Liver (tissue), 8 donors: ENCODE measurements at regions not wholly inside any gene's neighbourhood (a gene's known extent, or its start where the extent isn't known, plus 50 kb on each side); places are given as distances from the start of the nearest gene placed in this dataset.
"Not testable (repeated sequence)": the region's sequence is repeated elsewhere in the genome, so short reads cannot be mapped to it uniquely, and the experiment has no call there.

Source experiments
- DNase-seq: peaks from one replicate; pipeline ENCODE4 v3.0.0-alpha.2; 2017; ENCODE audit warnings: low spot score
- H3K27ac ChIP-seq, 2 donors: one replicate each; pipeline ENCODE4 v1.7.0; 2013; ENCODE audit warnings: inconsistent platforms in 2 of 2, low read length in 2 of 2, control low read depth in 1 of 2, low read depth in 1 of 2, mild to moderate bottlenecking in 1 of 2
- H3K27me3 ChIP-seq, 4 donors: one replicate each; pipeline versions ENCODE4 v1.6.1 to v1.7.0; 2013; ENCODE audit warnings: low read length in 3 of 4, inconsistent platforms in 1 of 4, mild to moderate bottlenecking in 1 of 4, moderate library complexity in 1 of 4; ENCODE audit not compliant: control insufficient read depth in 4 of 4, insufficient read depth in 4 of 4
- H3K36me3 ChIP-seq, 4 donors: one replicate each; pipeline versions ENCODE4 v1.6.1 to v1.7.0; 2013; ENCODE audit warnings: low read length in 3 of 4, mild to moderate bottlenecking in 3 of 4, low read depth in 1 of 4, moderate library complexity in 1 of 4; ENCODE audit not compliant: control insufficient read depth in 4 of 4, insufficient read depth in 3 of 4
- H3K4me1 ChIP-seq, 4 donors: one replicate each; pipeline versions ENCODE4 v1.6.1 to v1.7.0; 2013; ENCODE audit warnings: low read length in 3 of 4, mild to moderate bottlenecking in 3 of 4, moderate library complexity in 1 of 4; ENCODE audit not compliant: control insufficient read depth in 4 of 4, insufficient read depth in 4 of 4
- H3K4me3 ChIP-seq, 3 donors: one replicate each; pipeline versions ENCODE4 v1.6.1 to v1.7.0; 2013; ENCODE audit warnings: low read length in 3 of 3, control low read depth in 1 of 3, low read depth in 1 of 3, mild to moderate bottlenecking in 1 of 3
- H3K9ac ChIP-seq, 2 donors: one replicate each; pipeline ENCODE4 v1.7.0; 2013; ENCODE audit warnings: low read length in 2 of 2, mild to moderate bottlenecking in 2 of 2, moderate library complexity in 2 of 2, control low read depth in 1 of 2, low read depth in 1 of 2
- H3K9me3 ChIP-seq, 4 donors: one replicate each; pipeline versions ENCODE4 v1.6.1 to v1.7.0; 2013; ENCODE audit warnings: low read length in 3 of 4; ENCODE audit not compliant: control insufficient read depth in 4 of 4
- EGR1 ChIP-seq, 2 donors: IDR thresholded peaks; 2 replicates each; pipeline ENCODE4 v1.6.1; 2016 to 2018; ENCODE audit warnings: antibody characterized with exemption in 2 of 2, low read depth in 2 of 2
- FOXA1 ChIP-seq: IDR thresholded peaks from 2 replicates; pipeline ENCODE4 v1.6.1; 2016; ENCODE audit warnings: antibody characterized with exemption
- FOXA2 ChIP-seq: IDR thresholded peaks from 2 replicates; pipeline ENCODE4 v1.6.1; 2016; ENCODE audit warnings: antibody characterized with exemption
- GABPA ChIP-seq, 2 donors: IDR thresholded peaks in 1 of 2; conservative IDR thresholded peaks in 1 of 2; 2 replicates each; pipeline ENCODE4 v1.6.1; 2016; ENCODE audit warnings: antibody characterized with exemption in 2 of 2, mild to moderate bottlenecking in 1 of 2, moderate library complexity in 1 of 2
- HNF4A ChIP-seq, 2 donors: conservative IDR thresholded peaks; 2 replicates each; pipeline ENCODE4 v1.6.1; 2016; ENCODE audit warnings: antibody characterized with exemption in 2 of 2, mild to moderate bottlenecking in 2 of 2
- HNF4G ChIP-seq: IDR thresholded peaks from 2 replicates; pipeline ENCODE4 v1.6.1; 2016; ENCODE audit warnings: antibody characterized with exemption
- JUND ChIP-seq, 2 donors: IDR thresholded peaks; 2 replicates each; pipeline ENCODE4 v1.6.1; 2016; ENCODE audit warnings: antibody characterized with exemption in 2 of 2
- NR2F2 ChIP-seq: IDR thresholded peaks from 2 replicates; pipeline ENCODE4 v1.6.1; 2016; ENCODE audit warnings: antibody characterized with exemption
- RAD21 ChIP-seq, 2 donors: IDR thresholded peaks; 2 replicates each; pipeline ENCODE4 v1.6.1; 2016; ENCODE audit warnings: antibody characterized with exemption in 2 of 2, mild to moderate bottlenecking in 2 of 2
- RXRA ChIP-seq, 2 donors: IDR thresholded peaks; 2 replicates each; pipeline ENCODE4 v1.6.1; 2017 to 2018; ENCODE audit warnings: antibody characterized with exemption in 2 of 2, mild to moderate bottlenecking in 1 of 2
- SP1 ChIP-seq: IDR thresholded peaks from 2 replicates; pipeline ENCODE4 v1.6.1; 2018; ENCODE audit warnings: antibody characterized with exemption, mild to moderate bottlenecking
- TAF1 ChIP-seq: conservative IDR thresholded peaks from 2 replicates; pipeline ENCODE4 v1.6.1; 2016; ENCODE audit warnings: antibody characterized with exemption, mild to moderate bottlenecking
- YY1 ChIP-seq: IDR thresholded peaks from 2 replicates; pipeline ENCODE4 v1.6.1; 2016; ENCODE audit warnings: antibody characterized with exemption, mild to moderate bottlenecking
- WGBS: extraction: QIAGEN DNeasy Blood & Tissue Kit; methylation state at CpG from one replicate; pipeline ENCODE4 v1.1.7; 2013; 5-methylcytosine and 5-hydroxymethylcytosine counted together
- TF ChIP-seq, protein P1 (sequence below): IDR thresholded peaks from 2 replicates; pipeline ENCODE4 v1.6.1; 2016; ENCODE audit warnings: antibody characterized with exemption
- TF ChIP-seq, protein P2 (sequence below): fragments of 150-350 bp; IDR thresholded peaks from 2 replicates; pipeline ENCODE4 v1.5.1; 2017; ENCODE audit warnings: improper control_type of control experiment, low read depth, low read length; ENCODE audit not compliant: missing input control
- TF ChIP-seq, protein P3 (sequence below): IDR thresholded peaks from 2 replicates; pipeline ENCODE4 v1.6.1; 2016; ENCODE audit warnings: antibody characterized with exemption
- TF ChIP-seq, protein P4 (sequence below): IDR thresholded peaks from 2 replicates; pipeline ENCODE4 v1.6.1; 2016; ENCODE audit warnings: antibody characterized with exemption
- TF ChIP-seq, protein P5 (sequence below): IDR thresholded peaks from 2 replicates; pipeline ENCODE4 v1.6.1; 2016; ENCODE audit warnings: antibody characterized with exemption, mild to moderate bottlenecking
- donor health status: healthy.
- donor health status: healthy.
- donor health status: healthy.
- donor health status: healthy.
- donor health status: healthy.

DNA sequence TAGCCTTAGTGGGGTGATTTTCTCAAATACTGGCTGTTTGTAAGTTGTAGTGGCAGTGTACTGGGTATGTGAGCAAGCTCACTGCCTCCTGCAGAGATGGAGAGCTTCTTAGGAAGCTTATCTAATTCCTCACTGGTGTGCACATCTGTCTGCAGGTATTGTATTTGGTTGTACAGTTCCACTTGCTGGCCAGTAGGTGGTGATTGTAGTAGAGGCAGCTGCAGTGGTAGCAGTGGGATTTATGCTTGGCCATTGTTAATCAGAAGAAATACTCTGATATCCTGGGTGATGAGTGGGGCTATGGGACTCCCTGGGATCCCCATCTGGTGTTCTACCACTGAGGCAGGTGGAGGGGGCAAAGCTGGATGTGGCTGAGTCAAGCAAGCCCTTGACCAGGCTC, 276.1 kb upstream of the SPAG17 start:
- Histone ChIP-seq H3K9ac (no peak overlapping the region), H3K4me1 (no peaks in the 10 kb centered on the region), H3K36me3 (no peaks in the 10 kb centered on the region), H3K27ac (no peak overlapping the region), H3K27me3 (no peaks in the 10 kb centered on the region), H3K4me3 (no peak overlapping the region), H3K9me3 (peaks cover 0 to 4% (median 0%) of the 10 kb centered on the region in 4 donors)
- DNase-seq: no peak
- TF ChIP-seq RAD21 (IDR thresholded peaks at IDR 0.05) (peak; percentile 13 to 51), GABPA (IDR thresholded peaks at IDR 0.05 in 1 of 2, conservative IDR thresholded peaks at IDR 0.05 in 1 of 2) (no peak)

DNA sequence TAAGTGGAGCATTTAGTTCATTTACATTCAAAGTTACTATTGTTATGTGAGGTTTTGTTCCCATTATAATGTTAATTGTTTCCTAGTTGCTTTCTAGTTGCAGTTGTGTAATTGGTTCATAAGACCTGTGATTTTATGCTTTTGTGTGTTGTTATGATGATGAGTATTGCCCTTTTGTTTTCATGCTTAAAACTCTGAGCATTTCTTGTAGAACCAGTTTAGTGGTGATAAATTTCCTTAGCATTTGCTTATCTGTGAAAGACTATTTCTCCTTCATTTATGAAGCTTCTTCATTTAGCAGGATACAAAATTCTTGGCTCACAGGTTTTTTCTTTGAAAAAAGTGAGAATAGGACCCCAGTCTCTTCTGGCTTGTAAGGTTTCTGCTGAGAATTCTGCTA, 274.8 kb upstream of the SPAG17 start:
- TF ChIP-seq YY1: no peak
- TF ChIP-seq, protein P1, sequence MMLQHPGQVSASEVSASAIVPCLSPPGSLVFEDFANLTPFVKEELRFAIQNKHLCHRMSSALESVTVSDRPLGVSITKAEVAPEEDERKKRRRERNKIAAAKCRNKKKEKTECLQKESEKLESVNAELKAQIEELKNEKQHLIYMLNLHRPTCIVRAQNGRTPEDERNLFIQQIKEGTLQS: no peak
- TF ChIP-seq JUND (IDR thresholded peaks at IDR 0.05): no peak
- TF ChIP-seq HNF4G: no peak
- no peak for TF ChIP-seq RXRA (IDR thresholded peaks at IDR 0.05)
- no peak for TF ChIP-seq RAD21 (IDR thresholded peaks at IDR 0.05)
- TF ChIP-seq, protein P2, sequence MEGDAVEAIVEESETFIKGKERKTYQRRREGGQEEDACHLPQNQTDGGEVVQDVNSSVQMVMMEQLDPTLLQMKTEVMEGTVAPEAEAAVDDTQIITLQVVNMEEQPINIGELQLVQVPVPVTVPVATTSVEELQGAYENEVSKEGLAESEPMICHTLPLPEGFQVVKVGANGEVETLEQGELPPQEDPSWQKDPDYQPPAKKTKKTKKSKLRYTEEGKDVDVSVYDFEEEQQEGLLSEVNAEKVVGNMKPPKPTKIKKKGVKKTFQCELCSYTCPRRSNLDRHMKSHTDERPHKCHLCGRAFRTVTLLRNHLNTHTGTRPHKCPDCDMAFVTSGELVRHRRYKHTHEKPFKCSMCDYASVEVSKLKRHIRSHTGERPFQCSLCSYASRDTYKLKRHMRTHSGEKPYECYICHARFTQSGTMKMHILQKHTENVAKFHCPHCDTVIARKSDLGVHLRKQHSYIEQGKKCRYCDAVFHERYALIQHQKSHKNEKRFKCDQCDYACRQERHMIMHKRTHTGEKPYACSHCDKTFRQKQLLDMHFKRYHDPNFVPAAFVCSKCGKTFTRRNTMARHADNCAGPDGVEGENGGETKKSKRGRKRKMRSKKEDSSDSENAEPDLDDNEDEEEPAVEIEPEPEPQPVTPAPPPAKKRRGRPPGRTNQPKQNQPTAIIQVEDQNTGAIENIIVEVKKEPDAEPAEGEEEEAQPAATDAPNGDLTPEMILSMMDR: no peak
- TF ChIP-seq, protein P3, sequence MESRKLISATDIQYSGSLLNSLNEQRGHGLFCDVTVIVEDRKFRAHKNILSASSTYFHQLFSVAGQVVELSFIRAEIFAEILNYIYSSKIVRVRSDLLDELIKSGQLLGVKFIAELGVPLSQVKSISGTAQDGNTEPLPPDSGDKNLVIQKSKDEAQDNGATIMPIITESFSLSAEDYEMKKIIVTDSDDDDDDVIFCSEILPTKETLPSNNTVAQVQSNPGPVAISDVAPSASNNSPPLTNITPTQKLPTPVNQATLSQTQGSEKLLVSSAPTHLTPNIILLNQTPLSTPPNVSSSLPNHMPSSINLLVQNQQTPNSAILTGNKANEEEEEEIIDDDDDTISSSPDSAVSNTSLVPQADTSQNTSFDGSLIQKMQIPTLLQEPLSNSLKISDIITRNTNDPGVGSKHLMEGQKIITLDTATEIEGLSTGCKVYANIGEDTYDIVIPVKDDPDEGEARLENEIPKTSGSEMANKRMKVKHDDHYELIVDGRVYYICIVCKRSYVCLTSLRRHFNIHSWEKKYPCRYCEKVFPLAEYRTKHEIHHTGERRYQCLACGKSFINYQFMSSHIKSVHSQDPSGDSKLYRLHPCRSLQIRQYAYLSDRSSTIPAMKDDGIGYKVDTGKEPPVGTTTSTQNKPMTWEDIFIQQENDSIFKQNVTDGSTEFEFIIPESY: no peak
- TF ChIP-seq NR2F2: no peak
- no peak for TF ChIP-seq TAF1
- TF ChIP-seq, protein P4, sequence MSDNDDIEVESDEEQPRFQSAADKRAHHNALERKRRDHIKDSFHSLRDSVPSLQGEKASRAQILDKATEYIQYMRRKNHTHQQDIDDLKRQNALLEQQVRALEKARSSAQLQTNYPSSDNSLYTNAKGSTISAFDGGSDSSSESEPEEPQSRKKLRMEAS: no peak
- TF ChIP-seq EGR1 (IDR thresholded peaks at IDR 0.05; ENCODE audit: low read depth in 2 of 2): no peak
- no peak for TF ChIP-seq HNF4A (conservative IDR thresholded peaks at IDR 0.05)
- TF ChIP-seq GABPA (IDR thresholded peaks at IDR 0.05 in 1 of 2, conservative IDR thresholded peaks at IDR 0.05 in 1 of 2): no peak
- TF ChIP-seq, protein P5, sequence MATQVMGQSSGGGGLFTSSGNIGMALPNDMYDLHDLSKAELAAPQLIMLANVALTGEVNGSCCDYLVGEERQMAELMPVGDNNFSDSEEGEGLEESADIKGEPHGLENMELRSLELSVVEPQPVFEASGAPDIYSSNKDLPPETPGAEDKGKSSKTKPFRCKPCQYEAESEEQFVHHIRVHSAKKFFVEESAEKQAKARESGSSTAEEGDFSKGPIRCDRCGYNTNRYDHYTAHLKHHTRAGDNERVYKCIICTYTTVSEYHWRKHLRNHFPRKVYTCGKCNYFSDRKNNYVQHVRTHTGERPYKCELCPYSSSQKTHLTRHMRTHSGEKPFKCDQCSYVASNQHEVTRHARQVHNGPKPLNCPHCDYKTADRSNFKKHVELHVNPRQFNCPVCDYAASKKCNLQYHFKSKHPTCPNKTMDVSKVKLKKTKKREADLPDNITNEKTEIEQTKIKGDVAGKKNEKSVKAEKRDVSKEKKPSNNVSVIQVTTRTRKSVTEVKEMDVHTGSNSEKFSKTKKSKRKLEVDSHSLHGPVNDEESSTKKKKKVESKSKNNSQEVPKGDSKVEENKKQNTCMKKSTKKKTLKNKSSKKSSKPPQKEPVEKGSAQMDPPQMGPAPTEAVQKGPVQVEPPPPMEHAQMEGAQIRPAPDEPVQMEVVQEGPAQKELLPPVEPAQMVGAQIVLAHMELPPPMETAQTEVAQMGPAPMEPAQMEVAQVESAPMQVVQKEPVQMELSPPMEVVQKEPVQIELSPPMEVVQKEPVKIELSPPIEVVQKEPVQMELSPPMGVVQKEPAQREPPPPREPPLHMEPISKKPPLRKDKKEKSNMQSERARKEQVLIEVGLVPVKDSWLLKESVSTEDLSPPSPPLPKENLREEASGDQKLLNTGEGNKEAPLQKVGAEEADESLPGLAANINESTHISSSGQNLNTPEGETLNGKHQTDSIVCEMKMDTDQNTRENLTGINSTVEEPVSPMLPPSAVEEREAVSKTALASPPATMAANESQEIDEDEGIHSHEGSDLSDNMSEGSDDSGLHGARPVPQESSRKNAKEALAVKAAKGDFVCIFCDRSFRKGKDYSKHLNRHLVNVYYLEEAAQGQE: no peak
- TF ChIP-seq FOXA2: no peak
- TF ChIP-seq FOXA1: no peak
- no peak for TF ChIP-seq SP1
- Histone ChIP-seq H3K9me3 (peaks cover 0 to 4% (median 0%) of the 10 kb centered on the region in 4 donors), H3K9ac (no peak overlapping the region), H3K27me3 (no peaks in the 10 kb centered on the region), H3K4me1 (no peaks in the 10 kb centered on the region), H3K4me3 (no peak overlapping the region), H3K27ac (no peak overlapping the region), H3K36me3 (no peaks in the 10 kb centered on the region)
- no peak for DNase-seq

DNA sequence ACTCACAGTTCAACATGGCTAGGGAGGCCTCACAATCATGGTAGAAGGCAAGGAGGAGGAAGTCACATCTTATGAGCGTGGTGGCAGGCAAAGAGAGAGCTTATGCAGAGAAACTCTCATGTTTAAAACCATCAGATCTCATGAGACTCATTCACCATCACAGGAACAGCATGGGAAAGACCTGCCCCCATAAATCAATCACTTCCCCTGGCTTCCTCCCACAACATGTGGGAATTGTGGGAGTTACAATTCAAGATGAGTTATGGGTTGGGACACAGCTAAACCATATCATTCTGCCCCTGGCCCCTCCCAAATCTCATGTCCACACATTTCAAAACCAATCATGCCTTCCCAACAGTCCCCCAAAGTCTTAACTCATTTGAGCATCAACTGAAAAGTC, 268.8 kb upstream of the SPAG17 start:
- not testable (repeated sequence) for H3K9ac ChIP-seq, H3K4me1 ChIP-seq, H3K27ac ChIP-seq, DNase-seq, H3K27me3 ChIP-seq, H3K4me3 ChIP-seq, H3K36me3 ChIP-seq, H3K9me3 ChIP-seq
- WGBS: 63% methylated on average over 1 of the region's 1 CpG
